ENCODE measurements at regions not wholly inside any gene's neighbourhood (a gene's known extent, or its start where the extent isn't known, plus 50 kb on each side); places are given as distances from the start of the nearest gene placed in this dataset.
"Not testable (repeated sequence)": the region's sequence is repeated elsewhere in the genome, so short reads cannot be mapped to it uniquely, and the experiment has no call there.

DNA sequence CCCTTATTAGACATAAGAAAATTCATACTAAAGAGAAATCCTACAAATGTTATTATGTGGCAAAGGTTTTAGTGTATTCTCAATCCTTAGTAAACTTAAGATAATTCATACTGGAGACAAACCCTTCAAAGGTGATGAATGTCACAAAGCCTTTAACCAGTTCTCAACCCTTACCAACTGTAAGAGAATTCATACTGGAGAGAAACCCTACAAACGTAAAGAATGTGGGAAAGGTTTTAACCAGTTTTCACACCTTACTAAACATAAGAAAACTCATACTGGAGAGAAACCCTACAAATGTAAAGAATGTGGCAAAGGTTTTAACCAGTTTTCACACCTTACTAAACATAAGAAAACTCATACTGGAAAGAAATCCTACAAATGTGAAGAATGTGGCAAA, 93.2 kb downstream of the ZNF680 start:
- Histone ChIP-seq H3K27ac (ENCODE audit: low read depth, low read length) (no peak overlapping the region), H3K9me3 (ENCODE audit: control insufficient read depth, insufficient read depth, low read length) (peaks cover 71% of the 10 kb centered on the region), H3K4me3 (ENCODE audit: low read depth, low read length) (no peak overlapping the region), H3K36me3 (ENCODE audit: control insufficient read depth, insufficient read depth, low read length) (no peaks in the 10 kb centered on the region), H3K27me3 (ENCODE audit: control insufficient read depth, insufficient read depth, low read length) (no peaks in the 10 kb centered on the region), H3K4me1 (ENCODE audit: control insufficient read depth, insufficient read depth, low read length) (no peaks in the 10 kb centered on the region), H3K9ac (ENCODE audit: low read depth, low read length) (no peak overlapping the region)

- Histone ChIP-seq H3K4me3 (ENCODE audit: low read depth, low read length) (no peak overlapping the region), H3K27ac (ENCODE audit: low read depth, low read length) (no peak overlapping the region), H3K9ac (ENCODE audit: low read depth, low read length) (no peak overlapping the region), H3K27me3 (ENCODE audit: control insufficient read depth, insufficient read depth, low read length) (no peaks in the 10 kb centered on the region), H3K36me3 (ENCODE audit: control insufficient read depth, insufficient read depth, low read length) (no peaks in the 10 kb centered on the region), H3K4me1 (ENCODE audit: control insufficient read depth, insufficient read depth, low read length) (no peaks in the 10 kb centered on the region), H3K9me3 (ENCODE audit: control insufficient read depth, insufficient read depth, low read length) (peaks cover 78% of the 10 kb centered on the region)
Observed at GRCh38 chr7:64465551-64465950, 97.3 kb downstream of the ZNF680 start.

DNA sequence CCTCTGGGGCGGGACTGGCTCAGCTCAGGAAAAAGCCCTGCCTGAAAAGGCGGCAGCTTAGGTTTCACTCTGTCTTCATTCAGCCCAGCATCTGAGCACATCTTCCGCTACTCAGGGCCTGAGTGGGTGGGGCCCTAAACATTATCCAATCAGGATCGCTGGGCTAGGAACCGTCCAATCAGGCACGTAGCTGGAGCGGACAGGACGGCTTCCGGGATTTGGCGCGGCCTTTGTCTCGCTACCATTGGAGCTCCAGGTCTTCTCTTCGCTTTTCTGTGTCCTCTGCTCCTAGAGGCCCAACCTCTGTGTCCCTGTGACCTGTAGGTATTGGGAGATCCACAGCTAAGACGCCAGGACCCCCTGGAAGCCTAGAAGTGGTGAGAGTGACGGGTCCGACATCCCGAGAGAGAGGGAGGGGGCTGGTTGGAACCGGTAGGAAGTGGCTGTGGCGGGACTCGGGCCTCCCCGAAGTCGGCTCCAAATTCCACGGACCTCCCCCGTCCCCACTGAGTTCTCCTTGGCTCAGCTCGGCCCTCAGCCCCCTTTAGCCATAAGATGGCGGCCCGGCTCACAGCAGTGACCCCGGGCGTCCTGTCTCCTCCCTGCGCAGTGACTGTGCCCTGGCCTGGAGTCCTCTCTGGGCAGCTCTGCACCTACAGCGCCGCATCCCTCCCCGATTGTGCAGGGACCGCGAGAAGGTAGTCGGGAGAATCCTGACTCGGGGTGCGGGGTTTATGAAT, 99.1 kb downstream of the ZNF680 start:
- H3K27ac ChIP-seq (ENCODE audit: low read depth, low read length): no peak overlapping the region
- no peak overlapping the region for H3K9ac ChIP-seq (ENCODE audit: low read depth, low read length)
- H3K36me3 ChIP-seq (ENCODE audit: control insufficient read depth, insufficient read depth, low read length): no peaks in the 10 kb centered on the region
- H3K4me1 ChIP-seq (ENCODE audit: control insufficient read depth, insufficient read depth, low read length): no peaks in the 10 kb centered on the region
- H3K27me3 ChIP-seq (ENCODE audit: control insufficient read depth, insufficient read depth, low read length): no peaks in the 10 kb centered on the region
- no peak overlapping the region for H3K4me3 ChIP-seq (ENCODE audit: low read depth, low read length)
- H3K9me3 ChIP-seq (ENCODE audit: control insufficient read depth, insufficient read depth, low read length): peaks cover 72% of the 10 kb centered on the region

GRCh38 chr7:64459858-64460257, 103.0 kb downstream of the ZNF680 start:
- not testable (repeated sequence) for H3K4me3 ChIP-seq (ENCODE audit: low read depth, low read length); H3K36me3 ChIP-seq (ENCODE audit: control insufficient read depth, insufficient read depth, low read length); H3K4me1 ChIP-seq (ENCODE audit: control insufficient read depth, insufficient read depth, low read length); H3K27me3 ChIP-seq (ENCODE audit: control insufficient read depth, insufficient read depth, low read length); H3K9ac ChIP-seq (ENCODE audit: low read depth, low read length); H3K27ac ChIP-seq (ENCODE audit: low read depth, low read length)
- H3K9me3 ChIP-seq (ENCODE audit: control insufficient read depth, insufficient read depth, low read length): peaks cover 81% of the 10 kb centered on the region

- peaks cover 82% of the 10 kb centered on the region for H3K9me3 ChIP-seq (ENCODE audit: control insufficient read depth, insufficient read depth, low read length)
- no peak overlapping the region for H3K27ac ChIP-seq (ENCODE audit: low read depth, low read length)
- no peaks in the 10 kb centered on the region for H3K27me3 ChIP-seq (ENCODE audit: control insufficient read depth, insufficient read depth, low read length)
- no peaks in the 10 kb centered on the region for H3K36me3 ChIP-seq (ENCODE audit: control insufficient read depth, insufficient read depth, low read length)
- H3K4me1 ChIP-seq (ENCODE audit: control insufficient read depth, insufficient read depth, low read length): no peaks in the 10 kb centered on the region
- H3K9ac ChIP-seq (ENCODE audit: low read depth, low read length): no peak overlapping the region
- no peak overlapping the region for H3K4me3 ChIP-seq (ENCODE audit: low read depth, low read length)
Observed at GRCh38 chr7:64433590-64433989, 119.8 kb downstream of the ZNF736 start.

DNA sequence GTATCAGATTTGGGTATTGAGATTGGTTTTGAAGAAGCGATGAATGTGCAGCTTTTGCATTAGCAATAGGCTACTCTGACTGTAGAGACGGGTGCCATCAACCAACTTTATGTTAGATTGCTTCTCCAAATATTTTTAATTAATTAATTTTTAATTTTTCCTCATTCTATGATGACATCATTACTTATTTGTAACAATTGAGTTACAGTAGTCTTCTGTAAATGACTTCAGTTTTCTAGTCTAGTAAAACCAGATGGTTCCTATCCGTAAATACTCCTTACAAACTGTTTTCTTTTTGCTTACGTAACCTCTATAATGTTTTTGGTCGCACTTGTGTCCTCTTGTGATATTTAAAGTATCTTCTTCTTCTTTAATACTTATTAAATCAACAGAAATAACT, 118.1 kb downstream of the ZNF736 start:
- no peak overlapping the region for H3K27ac ChIP-seq (ENCODE audit: low read depth, low read length)

DNA sequence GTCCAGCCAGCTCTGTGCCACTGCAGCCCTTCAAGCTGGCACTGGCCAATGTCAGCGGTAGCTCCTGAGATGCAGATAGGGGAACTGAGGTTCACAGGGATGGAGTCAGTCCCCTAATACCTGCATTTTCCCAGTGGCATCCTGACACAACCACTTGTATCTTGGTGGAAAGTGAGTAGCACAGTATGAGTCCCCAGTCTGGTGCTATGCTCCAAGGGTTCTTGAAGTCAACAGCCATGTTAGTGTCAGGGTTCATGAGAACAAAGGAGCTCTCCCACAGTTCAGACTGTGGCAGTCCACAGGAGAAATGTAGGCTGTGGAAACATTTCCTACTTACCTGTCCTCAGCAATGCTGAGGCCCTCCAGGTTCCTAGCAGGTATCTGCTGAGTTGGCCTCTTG, 115.5 kb downstream of the ZNF736 start:
- H3K36me3 ChIP-seq (ENCODE audit: control insufficient read depth, insufficient read depth, low read length): no peaks in the 10 kb centered on the region
- H3K27me3 ChIP-seq (ENCODE audit: control insufficient read depth, insufficient read depth, low read length): no peaks in the 10 kb centered on the region
- H3K9me3 ChIP-seq (ENCODE audit: control insufficient read depth, insufficient read depth, low read length): peaks cover 75% of the 10 kb centered on the region
- H3K27ac ChIP-seq (ENCODE audit: low read depth, low read length): no peak overlapping the region
- H3K9ac ChIP-seq (ENCODE audit: low read depth, low read length): no peak overlapping the region
- H3K4me1 ChIP-seq (ENCODE audit: control insufficient read depth, insufficient read depth, low read length): no peaks in the 10 kb centered on the region
- H3K4me3 ChIP-seq (ENCODE audit: low read depth, low read length): no peak overlapping the region

More for the DNA sequence above, 118.1 kb downstream of the ZNF736 start:
- H3K27me3 ChIP-seq (ENCODE audit: control insufficient read depth, insufficient read depth, low read length): no peaks in the 10 kb centered on the region
- no peak overlapping the region for H3K4me3 ChIP-seq (ENCODE audit: low read depth, low read length)
- no peak overlapping the region for H3K9ac ChIP-seq (ENCODE audit: low read depth, low read length)
- no peaks in the 10 kb centered on the region for H3K36me3 ChIP-seq (ENCODE audit: control insufficient read depth, insufficient read depth, low read length)
- peaks cover 81% of the 10 kb centered on the region for H3K9me3 ChIP-seq (ENCODE audit: control insufficient read depth, insufficient read depth, low read length)
- H3K4me1 ChIP-seq (ENCODE audit: control insufficient read depth, insufficient read depth, low read length): no peaks in the 10 kb centered on the region

DNA sequence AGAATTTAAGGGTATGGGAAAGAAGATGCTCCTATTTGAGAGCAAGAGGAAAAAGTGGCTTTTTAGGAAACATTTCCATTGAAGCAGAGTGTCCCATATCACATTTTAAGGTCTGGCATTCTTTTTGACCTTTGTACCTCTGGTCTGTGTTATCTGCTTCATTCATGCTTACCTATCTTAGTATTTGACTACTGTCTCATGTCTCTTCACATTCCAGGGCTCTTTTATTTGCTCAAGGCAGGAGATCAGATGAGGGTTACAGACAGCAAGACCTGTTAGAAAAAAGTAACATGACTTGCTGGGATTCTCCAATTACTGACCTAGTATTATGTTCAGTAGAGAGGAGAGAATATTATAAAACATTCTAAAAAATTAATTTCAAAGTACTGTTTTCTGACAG, 111.7 kb downstream of the ZNF736 start:
- not testable (repeated sequence) for H3K27ac ChIP-seq (ENCODE audit: low read depth, low read length); H3K36me3 ChIP-seq (ENCODE audit: control insufficient read depth, insufficient read depth, low read length); H3K4me3 ChIP-seq (ENCODE audit: low read depth, low read length); H3K9ac ChIP-seq (ENCODE audit: low read depth, low read length); H3K4me1 ChIP-seq (ENCODE audit: control insufficient read depth, insufficient read depth, low read length); H3K27me3 ChIP-seq (ENCODE audit: control insufficient read depth, insufficient read depth, low read length)
- peaks cover 79% of the 10 kb centered on the region for H3K9me3 ChIP-seq (ENCODE audit: control insufficient read depth, insufficient read depth, low read length)

- no peak overlapping the region for H3K9ac ChIP-seq (ENCODE audit: low read depth, low read length)
- H3K27ac ChIP-seq (ENCODE audit: low read depth, low read length): no peak overlapping the region
- H3K27me3 ChIP-seq (ENCODE audit: control insufficient read depth, insufficient read depth, low read length): no peaks in the 10 kb centered on the region
- H3K4me1 ChIP-seq (ENCODE audit: control insufficient read depth, insufficient read depth, low read length): no peaks in the 10 kb centered on the region
- H3K9me3 ChIP-seq (ENCODE audit: control insufficient read depth, insufficient read depth, low read length): peaks cover 64% of the 10 kb centered on the region
- no peak overlapping the region for H3K4me3 ChIP-seq (ENCODE audit: low read depth, low read length)
- H3K36me3 ChIP-seq (ENCODE audit: control insufficient read depth, insufficient read depth, low read length): no peaks in the 10 kb centered on the region
Observed at GRCh38 chr7:64407148-64407547, 93.4 kb downstream of the ZNF736 start.
